HCT116 (cell line): ENCODE measurements at regions not wholly inside any gene's neighbourhood (a gene's known extent, or its start where the extent isn't known, plus 50 kb on each side); places are given as distances from the start of the nearest gene placed in this dataset.

Source experiments
- ATAC-seq: fragments of 200-7000 bp; cut with Tn5 transposase; 2 replicates; pipeline ENCODE4 v1.9.1; 2020; ENCODE audit warnings: mild to moderate bottlenecking, moderate library complexity
- BruUV-seq: library from RNA; stranded (reverse); fragments of 400-500 nt; replicated peaks from 2 replicates; lab custom pipeline; 2021; lab: Mats Ljungman, UMichigan
- CTCF ChIA-PET: fragments of 300-600 bp; sonication (Branson Sonifier 250); formaldehyde crosslinking; loops from one replicate; lab custom pipeline; 2021; ENCODE audit warnings: antibody characterized with exemption; lab: Charles Lee
- POLR2A ChIA-PET: fragments of 300-600, 350-600 bp; sonication (Branson Sonifier 250); formaldehyde crosslinking; loops from one replicate; lab custom pipeline; 2021; ENCODE audit warnings: antibody characterized with exemption; lab: Charles Lee
- RAD21 ChIA-PET, 2 experiments: fragments of 300-600 bp; sonication (Branson Sonifier 250); formaldehyde crosslinking; loops; one replicate each; lab custom pipeline; 2023; ENCODE audit warnings: low total read pairs in 2 of 2; ENCODE audit not compliant: uncharacterized antibody in 2 of 2, unreplicated experiment in 2 of 2, low non-redundant PET in 1 of 2; lab: Charles Lee
- DNase-seq: peaks from one replicate; pipeline ENCODE4 v3.0.0-alpha.2; 2010; ENCODE audit warnings: low read depth, low spot score
- H2AFZ ChIP-seq: fragments of 200-600 bp; shearing (Covaris generic), sonication (generic); 2 replicates; pipeline ENCODE4 v1.6.1; 2017; ENCODE audit warnings: low read depth, mixed run types, mixed read lengths, antibody characterized with exemption, low read length; ENCODE audit not compliant: poor library complexity, severe bottlenecking
- H3K27ac ChIP-seq: 2 replicates; pipeline ENCODE4 v1.5.1; 2012; ENCODE audit warnings: low read depth, low read length
- H3K27me3 ChIP-seq: fragments of 200-600 bp; sonication (generic); 2 replicates; pipeline ENCODE4 v1.6.1; 2016; ENCODE audit warnings: mixed run types, low read length, mixed read lengths; ENCODE audit not compliant: insufficient read depth
- H3K36me3 ChIP-seq, 2 experiments: fragments of 200-500 bp in 1 of 2; fragments of 200-600 bp in 1 of 2; sonication (Bioruptor generic) in 1 of 2; sonication (generic) in 1 of 2; 2 replicates each; pipeline versions ENCODE4 v1.5.1 to v1.6.1; 2014 to 2016; ENCODE audit warnings: low read length in 2 of 2, inconsistent platforms in 1 of 2, mixed read lengths in 1 of 2, mixed run types in 1 of 2; ENCODE audit not compliant: insufficient read depth in 2 of 2, control insufficient read depth in 1 of 2
- H3K4me1 ChIP-seq, 2 experiments: fragments of 200-600 bp in 1 of 2; sonication (generic) in 1 of 2; 2 replicates each; pipeline versions ENCODE4 v1.5.1 to v1.6.1; 2012 to 2017; ENCODE audit warnings: low read length in 2 of 2, inconsistent platforms in 1 of 2, mild to moderate bottlenecking in 1 of 2, mixed read lengths in 1 of 2, mixed run types in 1 of 2, moderate library complexity in 1 of 2; ENCODE audit not compliant: insufficient read depth in 2 of 2, control insufficient read depth in 1 of 2
- H3K4me2 ChIP-seq: fragments of 200-600 bp; sonication (generic); 2 replicates; pipeline ENCODE4 v1.6.1; 2017; ENCODE audit warnings: mixed run types, low read length, mixed read lengths
- H3K4me3 ChIP-seq, 2 experiments: fragments of 200-600 bp in 1 of 2; sonication (generic) in 1 of 2; replicated peaks in 1 of 2; 2 replicates each; pipeline ENCODE4 v1.5.1; 2011 to 2016; ENCODE audit warnings: low read length in 2 of 2, control low read depth in 1 of 2, low read depth in 1 of 2, mild to moderate bottlenecking in 1 of 2, mixed read lengths in 1 of 2, mixed run types in 1 of 2
- H3K79me2 ChIP-seq: fragments of 200-600 bp; sonication (generic); 2 replicates; pipeline ENCODE4 v1.6.1; 2017; ENCODE audit warnings: mild to moderate bottlenecking, mixed run types, low read length, moderate library complexity, mixed read lengths; ENCODE audit not compliant: insufficient read depth
- H3K9ac ChIP-seq: fragments of 200-600 bp; sonication (generic); 2 replicates; pipeline ENCODE4 v1.6.1; 2016; ENCODE audit warnings: low read length, mixed read lengths
- H3K9me2 ChIP-seq: fragments of 200-600 bp; sonication (generic), shearing (Covaris generic); 2 replicates; pipeline ENCODE4 v1.6.1; 2017; ENCODE audit warnings: mixed run types, mild to moderate bottlenecking, moderate library complexity; ENCODE audit not compliant: insufficient read depth
- H3K9me3 ChIP-seq, 2 experiments: fragments of 200-500 bp in 1 of 2; fragments of 200-600 bp in 1 of 2; sonication (Bioruptor generic) in 1 of 2; sonication (generic) in 1 of 2; 2 replicates each; pipeline ENCODE4 v1.6.1; 2014 to 2017; ENCODE audit warnings: low read length in 2 of 2, mixed read lengths in 2 of 2, inconsistent platforms in 1 of 2, low read depth in 1 of 2, mild to moderate bottlenecking in 1 of 2, mixed run types in 1 of 2, moderate library complexity in 1 of 2; ENCODE audit not compliant: control insufficient read depth in 1 of 2, insufficient read depth in 1 of 2
- H4K20me1 ChIP-seq: fragments of 200-600 bp; sonication (generic), shearing (Covaris generic); 2 replicates; pipeline ENCODE4 v1.6.1; 2017; ENCODE audit warnings: mixed run types, mild to moderate bottlenecking, moderate library complexity; ENCODE audit not compliant: insufficient read depth
- CBX3 ChIP-seq: IDR thresholded peaks from 2 replicates; pipeline ENCODE4 v1.6.1; 2012; ENCODE audit warnings: low read depth
- CEBPB ChIP-seq: IDR thresholded peaks from 2 replicates; pipeline ENCODE4 v1.6.1; 2012; ENCODE audit warnings: low read depth
- EGR1 ChIP-seq: IDR thresholded peaks from 2 replicates; pipeline ENCODE4 v1.6.1; 2012; ENCODE audit warnings: low read depth
- FOSL1 ChIP-seq: IDR thresholded peaks from 2 replicates; pipeline ENCODE4 v1.6.1; 2012; ENCODE audit warnings: low read depth
- YY1 ChIP-seq: IDR thresholded peaks from 2 replicates; pipeline ENCODE4 v1.6.1; 2011; ENCODE audit warnings: low read length, low read depth, moderate library complexity, mild to moderate bottlenecking; ENCODE audit not compliant: insufficient replicate concordance; ENCODE audit errors: extremely low read depth
- ZNF274 ChIP-seq: fragments of 200-500 bp; sonication (Bioruptor generic); IDR thresholded peaks from 2 replicates; pipeline ENCODE4 v1.6.1; 2014; ENCODE audit warnings: mild to moderate bottlenecking, low read depth, low read length, inconsistent platforms
- intact Hi-C: fragments of 100-400 bp; cut with micrococcal nuclease; formaldehyde crosslinking; loops from 2 replicates; pipeline ENCODE4 v1.10.0; 2022
- TF ChIP-seq, protein P1 (sequence below): IDR thresholded peaks from 2 replicates; pipeline ENCODE4 v1.6.1; 2012
- TF ChIP-seq, protein P2 (sequence below): IDR thresholded peaks from 2 replicates; pipeline ENCODE4 v1.6.1; 2012

DNA sequence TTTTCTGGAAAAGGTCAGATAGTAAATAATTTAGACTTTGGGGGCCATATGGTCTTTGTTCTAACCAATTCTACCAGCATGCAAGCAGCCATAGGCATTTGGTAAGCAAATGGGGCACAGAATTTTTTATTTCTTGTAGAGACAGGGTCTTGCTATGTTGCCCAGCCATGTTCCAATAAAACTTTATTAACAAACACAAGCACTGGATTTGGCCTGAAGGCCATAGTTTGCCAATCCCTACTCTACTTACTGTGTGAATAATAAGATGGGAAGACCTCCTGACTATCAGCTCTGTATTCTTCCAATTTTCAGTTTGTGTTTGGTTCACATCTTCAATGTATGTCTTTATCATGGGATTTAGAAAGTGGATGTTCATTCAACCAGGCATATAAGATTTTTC, 53.0 kb upstream of the SERP2 start:
- intact Hi-C loops, result no loop called here
- H3K9ac ChIP-seq, result no peak overlapping the region
- no peak overlapping the region for H3K4me2 ChIP-seq
- H4K20me1 ChIP-seq, result no peaks in the 10 kb centered on the region
- BruUV-seq, result no TSS peak
- no peaks in the 10 kb centered on the region for H3K9me2 ChIP-seq
- no peak for ATAC-seq
- DNase-seq, result no peak
- no peak overlapping the region for H3K27ac ChIP-seq
- H3K79me2 ChIP-seq, result no peaks in the 10 kb centered on the region
- H3K27me3 ChIP-seq, result no peaks in the 10 kb centered on the region
- CTCF ChIA-PET, result no interaction called here
- RAD21 ChIA-PET, result no interaction called here
- POLR2A ChIA-PET, result no interaction called here
- H3K4me1 ChIP-seq, result peaks cover 0 to 10% of the 10 kb centered on the region in 2 experiments; a peak in 1 of 4 replicates
- no peak for TF ChIP-seq FOSL1
- TF ChIP-seq, protein P1, sequence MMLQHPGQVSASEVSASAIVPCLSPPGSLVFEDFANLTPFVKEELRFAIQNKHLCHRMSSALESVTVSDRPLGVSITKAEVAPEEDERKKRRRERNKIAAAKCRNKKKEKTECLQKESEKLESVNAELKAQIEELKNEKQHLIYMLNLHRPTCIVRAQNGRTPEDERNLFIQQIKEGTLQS, result no peak
- 0 out of 4 replicates have a peak, but pooled peaks cover 0 to 6% of the 10 kb centered on the region in 2 experiments for H3K36me3 ChIP-seq
- no peak overlapping the region for H3K4me3 ChIP-seq
- no peaks in the 10 kb centered on the region for H3K9me3 ChIP-seq
- peak overlapping the region; percentile 27 for H2AFZ ChIP-seq

DNA sequence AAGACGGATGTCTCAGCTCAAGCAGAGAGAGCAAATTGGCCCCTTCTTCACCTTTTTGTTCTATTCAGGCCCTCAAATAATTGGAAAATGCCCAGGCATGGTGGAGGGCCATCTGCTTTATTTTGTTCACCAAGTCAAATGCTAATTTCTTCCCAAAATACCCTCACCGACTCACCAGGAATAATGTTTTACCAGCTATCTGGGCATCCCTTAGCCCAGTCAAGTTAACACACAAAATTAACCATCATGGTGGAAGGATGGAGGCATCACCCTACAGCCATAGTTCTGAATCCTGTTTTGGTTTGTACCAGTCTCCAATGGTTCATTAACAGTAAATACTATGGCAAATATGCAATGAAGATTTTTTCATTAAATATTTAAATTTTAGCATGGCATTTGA, 51.7 kb upstream of the SERP2 start:
- ChIA-PET RAD21 (no interaction called here), POLR2A (interaction anchor here (0.6 kb wide), 1 partner anchor 113 kb away, joined by 6 read pairs; no protein-coding TSS in a partner anchor), CTCF (no interaction called here)
- H3K27ac ChIP-seq, result no peak overlapping the region
- H3K9ac ChIP-seq, result no peak overlapping the region
- H4K20me1 ChIP-seq, result no peaks in the 10 kb centered on the region
- no peak overlapping the region for H2AFZ ChIP-seq
- DNase-seq (no peak), ATAC-seq (no peak)
- no peaks in the 10 kb centered on the region for H3K36me3 ChIP-seq
- H3K9me2 ChIP-seq, result no peaks in the 10 kb centered on the region
- H3K4me3 ChIP-seq, result no peak overlapping the region
- no peak overlapping the region for H3K4me2 ChIP-seq
- H3K27me3 ChIP-seq, result no peaks in the 10 kb centered on the region
- H3K79me2 ChIP-seq, result no peaks in the 10 kb centered on the region
- TF ChIP-seq EGR1 (no peak), FOSL1 (no peak), ZNF274 (no peak), YY1 (no peak), CEBPB (no peak), CBX3 (no peak)
- TF ChIP-seq, protein P2, sequence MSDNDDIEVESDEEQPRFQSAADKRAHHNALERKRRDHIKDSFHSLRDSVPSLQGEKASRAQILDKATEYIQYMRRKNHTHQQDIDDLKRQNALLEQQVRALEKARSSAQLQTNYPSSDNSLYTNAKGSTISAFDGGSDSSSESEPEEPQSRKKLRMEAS, result no peak
- H3K9me3 ChIP-seq, result no peaks in the 10 kb centered on the region
- no TSS peak for BruUV-seq
- peaks cover 0 to 10% of the 10 kb centered on the region in 2 experiments; a peak in 1 of 4 replicates for H3K4me1 ChIP-seq
- intact Hi-C loops, result no loop called here
